GM12864 (cell line): ENCODE measurements at regions not wholly inside any gene's neighbourhood (a gene's known extent, or its start where the extent isn't known, plus 50 kb on each side); places are given as distances from the start of the nearest gene placed in this dataset.

ENCODE experiments used
- DNase-seq: peaks from one replicate; pipeline ENCODE4 v3.0.0-alpha.2; 2011; ENCODE audit warnings: low read depth
- H3K4me3 ChIP-seq: 2 replicates; pipeline ENCODE4 v1.5.1; 2011; ENCODE audit warnings: mild to moderate bottlenecking, low read depth, low read length, control low read depth
- CTCF ChIP-seq: IDR thresholded peaks from 2 replicates; pipeline ENCODE4 v1.5.1; 2011; ENCODE audit warnings: low read depth, mild to moderate bottlenecking, moderate library complexity, low read length, control low read depth, inconsistent platforms; ENCODE audit errors: missing control alignments

GRCh38 chr1:192929597-192929996 lies 120.8 kb downstream of the RGS2 start:
- TF ChIP-seq CTCF: no peak
- H3K4me3 ChIP-seq: no peak overlapping the region
- no peak for DNase-seq

GRCh38 chr1:192933744-192934143 lies 124.9 kb downstream of the RGS2 start:
- no peak for DNase-seq
- no peak overlapping the region for H3K4me3 ChIP-seq
- TF ChIP-seq CTCF: no peak

GRCh38 chr1:192936313-192937018 lies 122.7 kb downstream of the UCHL5 start:
- no peak for TF ChIP-seq CTCF
- H3K4me3 ChIP-seq: no peak overlapping the region
- DNase-seq: no peak

- DNase-seq: no peak
- no peak for TF ChIP-seq CTCF
- no peak overlapping the region for H3K4me3 ChIP-seq
Measured at GRCh38 chr1:192937128-192937527, 122.0 kb downstream of the UCHL5 start.

GRCh38 chr1:192939440-192939839 lies 119.7 kb downstream of the UCHL5 start:
- TF ChIP-seq CTCF: no peak
- no peak overlapping the region for H3K4me3 ChIP-seq
- no peak for DNase-seq

- no peak for TF ChIP-seq CTCF
- no peak for DNase-seq
- no peak overlapping the region for H3K4me3 ChIP-seq
Measured at GRCh38 chr1:192940658-192941057, 118.5 kb downstream of the UCHL5 start.
